ENCODE measurements at regions not wholly inside any gene's neighbourhood (a gene's known extent, or its start where the extent isn't known, plus 50 kb on each side); places are given as distances from the start of the nearest gene placed in this dataset.

GRCh38 chr14:104363891-104364760 is 215.4 kb upstream of the C14orf180 start:
- Histone ChIP-seq H3K27ac (ENCODE audit: low read length) (no peak overlapping the region), H4K20me1 (ENCODE audit: insufficient read depth) (no peaks in the 10 kb centered on the region), H3K9me3 (ENCODE audit: low read length) (peaks cover 4% of the 10 kb centered on the region), H3K79me2 (replicated peaks; ENCODE audit: insufficient read depth, low read length) (no peaks in the 10 kb centered on the region), H3K36me3 (ENCODE audit: insufficient read depth, low read length) (no peaks in the 10 kb centered on the region), H3K4me3 (ENCODE audit: low read length) (no peak overlapping the region), H3K9me2 (ENCODE audit: insufficient read depth, low read length) (no peaks in the 10 kb centered on the region), H2AFZ (ENCODE audit: low read depth, low read length) (no peak overlapping the region), H3F3A (ENCODE audit: insufficient read depth, low read length, poor library complexity, severe bottlenecking) (no peaks in the 10 kb centered on the region), H3K4me2 (ENCODE audit: low read length) (no peak overlapping the region), H3K27me3 (ENCODE audit: insufficient read depth, low read depth, low read length) (no peaks in the 10 kb centered on the region), H3K9ac (ENCODE audit: low read length) (no peak overlapping the region)
- no peak for TF ChIP-seq TAF1 (IDR thresholded peaks at IDR 0.05; ENCODE audit: low read depth)
- no peak for TF ChIP-seq SMC3 (conservative IDR thresholded peaks at IDR 0.05; ENCODE audit: poor library complexity)
- TF ChIP-seq POLR2AphosphoS5 (IDR thresholded peaks at IDR 0.05), result no peak
- no peak for TF ChIP-seq CTCF (IDR thresholded peaks at IDR 0.05; ENCODE audit: poor library complexity, severe bottlenecking)
- no peak for TF ChIP-seq EP300 (conservative IDR thresholded peaks at IDR 0.05; ENCODE audit: poor library complexity, severe bottlenecking)
- no peak for TF ChIP-seq EZH2 (IDR thresholded peaks at IDR 0.05; ENCODE audit: borderline replicate concordance, insufficient read depth, low read length, poor library complexity, severe bottlenecking)
- no peak for TF ChIP-seq REST (IDR thresholded peaks at IDR 0.05; ENCODE audit: borderline replicate concordance)

GRCh38 chr14:104364830-104365229 is 214.7 kb upstream of the C14orf180 start:
- Histone ChIP-seq H3K27me3 (ENCODE audit: insufficient read depth, low read depth, low read length) (no peaks in the 10 kb centered on the region), H3K9ac (ENCODE audit: low read length) (no peak overlapping the region), H3K79me2 (replicated peaks; ENCODE audit: insufficient read depth, low read length) (no peaks in the 10 kb centered on the region), H3K4me2 (ENCODE audit: low read length) (no peak overlapping the region), H3K27ac (ENCODE audit: low read length) (no peak overlapping the region), H2AFZ (ENCODE audit: low read depth, low read length) (no peak overlapping the region), H3K36me3 (ENCODE audit: insufficient read depth, low read length) (no peaks in the 10 kb centered on the region), H3K9me2 (ENCODE audit: insufficient read depth, low read length) (no peaks in the 10 kb centered on the region), H3F3A (ENCODE audit: insufficient read depth, low read length, poor library complexity, severe bottlenecking) (no peaks in the 10 kb centered on the region), H3K9me3 (ENCODE audit: low read length) (peaks cover 4% of the 10 kb centered on the region), H3K4me3 (ENCODE audit: low read length) (no peak overlapping the region), H4K20me1 (ENCODE audit: insufficient read depth) (no peaks in the 10 kb centered on the region)
- TF ChIP-seq RAD21 (conservative IDR thresholded peaks at IDR 0.05) (no peak), CTCF (IDR thresholded peaks at IDR 0.05; ENCODE audit: poor library complexity, severe bottlenecking) (no peak), EZH2 (IDR thresholded peaks at IDR 0.05; ENCODE audit: borderline replicate concordance, insufficient read depth, low read length, poor library complexity, severe bottlenecking) (no peak), REST (IDR thresholded peaks at IDR 0.05; ENCODE audit: borderline replicate concordance) (no peak), SMC3 (conservative IDR thresholded peaks at IDR 0.05; ENCODE audit: poor library complexity) (no peak), TAF1 (IDR thresholded peaks at IDR 0.05; ENCODE audit: low read depth) (no peak), EP300 (conservative IDR thresholded peaks at IDR 0.05; ENCODE audit: poor library complexity, severe bottlenecking) (no peak), POLR2AphosphoS5 (IDR thresholded peaks at IDR 0.05) (no peak), MXI1 (conservative IDR thresholded peaks at IDR 0.05; ENCODE audit: poor library complexity, severe bottlenecking) (no peak)
